Heart right ventricle (tissue), 16 donors: ENCODE measurements at regions not wholly inside any gene's neighbourhood (a gene's known extent, or its start where the extent isn't known, plus 50 kb on each side); places are given as distances from the start of the nearest gene placed in this dataset.

Experiments
- ATAC-seq, 8 donors: fragments of 200-7000 bp; cut with Tn5 transposase; one replicate each; pipeline ENCODE4 v1.9.1; 2020; ENCODE audit warnings: mild to moderate bottlenecking in 8 of 8, moderate library complexity in 8 of 8, moderate number of reproducible peaks in 1 of 8
- DNase-seq, 2 donors: peaks; one replicate each; pipeline ENCODE4 v3.0.0-alpha.2; 2020
- H3K27ac ChIP-seq, 10 donors: fragments of 200-600 bp; sonication (generic) in 2 of 10; one replicate each; pipeline versions ENCODE4 v1.5.0 to v1.8.0; 2020 to 2022; ENCODE audit warnings: mild to moderate bottlenecking in 3 of 10
- H3K27me3 ChIP-seq, 7 donors: fragments of 200-600 bp; one replicate each; pipeline ENCODE4 v1.8.0; 2021 to 2022; ENCODE audit warnings: mild to moderate bottlenecking in 2 of 7
- H3K36me3 ChIP-seq, 9 donors: fragments of 200-600 bp; sonication (generic) in 1 of 9; one replicate each; pipeline versions ENCODE4 v1.5.0 to v1.8.0; 2020 to 2022; ENCODE audit warnings: mild to moderate bottlenecking in 2 of 9
- H3K4me1 ChIP-seq, 9 donors: fragments of 200-600 bp; sonication (generic) in 1 of 9; one replicate each; pipeline versions ENCODE4 v1.5.0 to v1.8.0; 2020 to 2022; ENCODE audit warnings: mild to moderate bottlenecking in 4 of 9
- H3K4me3 ChIP-seq, 10 donors: fragments of 200-600 bp; sonication (generic) in 2 of 10; one replicate each; pipeline versions ENCODE4 v1.5.0 to v1.8.0; 2020 to 2022; ENCODE audit warnings: mild to moderate bottlenecking in 7 of 10, moderate library complexity in 2 of 10
- H3K9me3 ChIP-seq, 11 donors: fragments of 200-600 bp in 10 of 11; sonication (generic) in 2 of 11; one replicate each; pipeline versions ENCODE4 v1.5.0 to v1.8.0; 2013 to 2022; ENCODE audit warnings: mild to moderate bottlenecking in 2 of 11, control low read depth in 1 of 11, moderate library complexity in 1 of 11
- CTCF ChIP-seq, 9 donors: fragments of 200-600 bp; sonication (generic) in 2 of 9; IDR thresholded peaks; one replicate each; pipeline versions ENCODE4 v1.5.0 to v1.8.0; 2021 to 2022; ENCODE audit warnings: antibody characterized with exemption in 9 of 9, mild to moderate bottlenecking in 5 of 9, moderate library complexity in 1 of 9
- WGBS, 2 donors: extraction: QIAGEN DNeasy Blood & Tissue Kit; methylation state at CpG; one replicate each; pipeline ENCODE4 v1.1.7; 2013; ENCODE audit warnings: inconsistent platforms in 1 of 2; 5-methylcytosine and 5-hydroxymethylcytosine counted together
- intact Hi-C, 10 donors: fragments of 100-400 bp; cut with DNase I; formaldehyde crosslinking; loops; one replicate each; pipeline versions ENCODE4 v1.11.1 to v1.14.2; 2022
- donor health status: Arrhythmogenic right ventricular cardiomyopathy.
- donor health status: ischemic (EF 13 %, LVEDD 7.1; RV severe dilation, severe dysfunction).
- donor health status: healthy with polysubstance abuse.
- donor health status: DM: no; HTN: yes; CAD: no.
- donor health status: DM: no; HTN: no; CAD: no.
- donor health status: ischemic (EF 25% LVEDD 6.9; RV normal size, moderate dysfunction).
- donor health status: ischemic (EF 25% LVEDD 5.7; RV mildly dilated, moderate dysfunction).
- donor health status: healthy.
- donor health status: DM: yes; HTN: yes; CAD: no.
- donor health status: Ischemic cardiomyopathy.
- donor health status: ischemic (EF 35%, LVEDD 5.7; RV mildly dilated, moderate dysfunction).
- donor health status: nonischemic (EF 11% LVEDD 7.7; RV severe dilation, severe dysfunction).
- donor health status: DM: yes; HTN: yes; CAD: no.
- donor health status: PGD.
- donor health status: ischemic (EF 29% LVEDD 5.4; RV normal size, mild dysfunction).
- donor health status: nonischemic (EF 23%, LVEDD 6.1; RV moderate dilation, normal function).

GRCh38 chr12:97299847-97300246 is 162.8 kb upstream of the RMST start:
- Histone ChIP-seq H3K36me3 (no peaks in the 10 kb centered on the region), H3K4me3 (no peak overlapping the region), H3K9me3 (peaks cover 0 to 14% (median 0%) of the 10 kb centered on the region in 11 donors), H3K27ac (no peak overlapping the region), H3K4me1 (no peaks in the 10 kb centered on the region), H3K27me3 (no peaks in the 10 kb centered on the region)
- no peak for TF ChIP-seq CTCF (IDR thresholded peaks at IDR 0.05)
- WGBS, 2 donors, result 81 to 83% methylated on average over 5 of the region's 5 CpGs
- no peak for DNase-seq
- intact Hi-C loops, result loop anchor here in 6 of 10 donors (10.0 kb wide), 4 partner anchors 145 to 725 kb away; no protein-coding TSS in a partner anchor
- ATAC-seq, result no peak

GRCh38 chr12:97300431-97300830 is 162.2 kb upstream of the RMST start:
- intact Hi-C loops, result loop anchor here in 6 of 10 donors (10.0 kb wide), 4 partner anchors 146 to 726 kb away; no protein-coding TSS in a partner anchor
- Histone ChIP-seq H3K4me1 (no peaks in the 10 kb centered on the region), H3K27ac (no peak overlapping the region), H3K4me3 (no peak overlapping the region), H3K27me3 (no peaks in the 10 kb centered on the region), H3K36me3 (no peaks in the 10 kb centered on the region), H3K9me3 (peaks cover 0 to 8% (median 0%) of the 10 kb centered on the region in 11 donors)
- ATAC-seq (no peak), DNase-seq (no peak)
- TF ChIP-seq CTCF (IDR thresholded peaks at IDR 0.05), result no peak
- WGBS, 2 donors, result 88 to 90% methylated on average over 5 of the region's 5 CpGs

GRCh38 chr12:97300891-97301290 is 161.7 kb upstream of the RMST start:
- Histone ChIP-seq H3K4me1 (no peaks in the 10 kb centered on the region), H3K36me3 (no peaks in the 10 kb centered on the region), H3K27ac (no peak overlapping the region), H3K27me3 (no peaks in the 10 kb centered on the region), H3K4me3 (no peak overlapping the region), H3K9me3 (peaks cover 0 to 7% (median 0%) of the 10 kb centered on the region in 11 donors)
- WGBS, 2 donors, result 17 to 21% methylated on average over 1 of the region's 1 CpG
- no peak for TF ChIP-seq CTCF (IDR thresholded peaks at IDR 0.05)
- intact Hi-C loops, result loop anchor here in 6 of 10 donors (10.0 kb wide), 4 partner anchors 146 to 726 kb away; no protein-coding TSS in a partner anchor
- DNase-seq (no peak), ATAC-seq (no peak)

GRCh38 chr12:97301576-97301975 is 161.0 kb upstream of the RMST start:
- peaks cover 0 to 4% (median 0%) of the 10 kb centered on the region in 9 donors for H3K4me1 ChIP-seq
- DNase-seq (no peak), ATAC-seq (no peak)
- no peaks in the 10 kb centered on the region for H3K36me3 ChIP-seq
- H3K4me3 ChIP-seq, result no peak overlapping the region
- no peak overlapping the region for H3K27ac ChIP-seq
- TF ChIP-seq CTCF (IDR thresholded peaks at IDR 0.05), result no peak
- no peaks in the 10 kb centered on the region for H3K27me3 ChIP-seq
- peaks cover 0 to 7% (median 0%) of the 10 kb centered on the region in 11 donors for H3K9me3 ChIP-seq
- intact Hi-C loops, result loop anchor here in 6 of 10 donors (10.0 kb wide), 4 partner anchors 147 to 727 kb away; no protein-coding TSS in a partner anchor
- WGBS, 2 donors, result 69 to 80% methylated on average over 3 of the region's 3 CpGs
